Activated CD4-positive, alpha-beta memory T cell treated with anti-CD3 and anti-CD28 coated beads, Interleukin-2, amount 10 ng/mL, durations not matched to agents 7 days and 5 days (primary cell): ENCODE measurements at regions not wholly inside any gene's neighbourhood (a gene's known extent, or its start where the extent isn't known, plus 50 kb on each side); places are given as distances from the start of the nearest gene placed in this dataset.

Experiments used
- CTCF ChIA-PET: fragments of 350-600 bp; sonication (Branson Sonifier 250); formaldehyde crosslinking; loops from one replicate; lab custom pipeline; 2021; ENCODE audit warnings: antibody characterized with exemption, inconsistent platforms; lab: Charles Lee
- POLR2A ChIA-PET: fragments of 350-600 bp; sonication (Branson Sonifier 250); formaldehyde crosslinking; loops from one replicate; lab custom pipeline; 2021; ENCODE audit warnings: antibody characterized with exemption; lab: Charles Lee
- DNase-seq: peaks from one replicate; pipeline ENCODE4 v3.0.0-alpha.2; 2020
- H3K27ac Mint-ChIP-seq: one replicate; pipeline ENCODE4 v1.8.0; 2021; ENCODE audit warnings: mild to moderate bottlenecking, mixed read lengths
- H3K27me3 Mint-ChIP-seq: one replicate; pipeline ENCODE4 v1.8.0; 2021; ENCODE audit warnings: mixed read lengths
- H3K36me3 Mint-ChIP-seq: one replicate; pipeline ENCODE4 v1.8.0; 2021; ENCODE audit warnings: low read depth, mixed read lengths
- H3K4me1 Mint-ChIP-seq: one replicate; pipeline ENCODE4 v1.8.0; 2021; ENCODE audit warnings: mixed read lengths
- H3K4me3 Mint-ChIP-seq: one replicate; pipeline ENCODE4 v1.8.0; 2021; ENCODE audit warnings: mild to moderate bottlenecking, mixed read lengths
- H3K9me3 Mint-ChIP-seq: one replicate; pipeline ENCODE4 v1.8.0; 2021; ENCODE audit warnings: mixed read lengths

DNA sequence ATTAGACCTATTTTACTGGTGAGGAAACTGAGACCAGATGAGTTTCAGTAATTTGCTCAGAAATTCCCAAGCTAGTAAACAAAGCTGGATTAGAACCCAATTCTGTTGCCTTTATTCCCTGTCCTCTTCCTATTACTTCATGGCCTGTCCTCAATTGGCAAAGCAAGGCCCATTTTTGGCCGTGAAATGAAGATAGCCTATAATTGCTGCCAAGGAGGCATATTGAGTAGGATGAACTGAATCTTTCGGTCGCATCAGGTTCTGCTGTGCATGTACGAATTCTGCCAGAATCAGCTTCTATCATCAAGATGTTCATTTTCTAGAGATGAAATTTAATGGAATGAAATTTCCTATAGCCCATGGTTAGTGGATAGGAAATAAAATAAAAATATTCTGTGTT lies 1485.2 kb upstream of the PIK3C3 start:
- H3K4me3 Mint-ChIP-seq, result no peak overlapping the region
- H3K36me3 Mint-ChIP-seq, result no peaks in the 10 kb centered on the region
- CTCF ChIA-PET, result no interaction called here
- POLR2A ChIA-PET, result no interaction called here
- DNase-seq, result no peak
- H3K9me3 Mint-ChIP-seq, result peaks cover 10% of the 10 kb centered on the region
- no peaks in the 10 kb centered on the region for H3K27me3 Mint-ChIP-seq
- no peaks in the 10 kb centered on the region for H3K4me1 Mint-ChIP-seq
- no peak overlapping the region for H3K27ac Mint-ChIP-seq

DNA sequence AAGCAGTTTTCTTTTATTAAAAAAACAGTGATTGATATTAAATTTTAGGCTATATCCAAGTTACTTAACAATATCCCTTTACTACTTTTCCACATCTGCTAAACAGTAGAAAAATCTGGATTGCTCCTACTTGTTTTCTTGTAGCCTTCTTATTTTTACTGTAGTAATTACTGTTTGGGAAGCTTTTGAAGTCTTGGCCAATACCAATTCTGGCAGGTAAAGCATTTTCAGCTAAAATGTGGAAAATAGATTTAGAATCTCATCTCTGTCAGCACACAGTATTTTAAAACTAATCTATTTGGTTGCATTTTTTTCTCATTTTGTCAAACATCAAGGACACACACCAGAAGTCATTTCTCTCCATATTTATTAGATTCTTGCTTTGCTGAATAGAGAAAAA lies 1485.7 kb upstream of the PIK3C3 start:
- ChIA-PET POLR2A (no interaction called here), CTCF (no interaction called here)
- H3K27me3 Mint-ChIP-seq, result no peaks in the 10 kb centered on the region
- no peaks in the 10 kb centered on the region for H3K4me1 Mint-ChIP-seq
- H3K36me3 Mint-ChIP-seq, result no peaks in the 10 kb centered on the region
- H3K4me3 Mint-ChIP-seq, result no peak overlapping the region
- DNase-seq, result no peak
- H3K9me3 Mint-ChIP-seq, result peaks cover 10% of the 10 kb centered on the region
- H3K27ac Mint-ChIP-seq, result no peak overlapping the region

DNA sequence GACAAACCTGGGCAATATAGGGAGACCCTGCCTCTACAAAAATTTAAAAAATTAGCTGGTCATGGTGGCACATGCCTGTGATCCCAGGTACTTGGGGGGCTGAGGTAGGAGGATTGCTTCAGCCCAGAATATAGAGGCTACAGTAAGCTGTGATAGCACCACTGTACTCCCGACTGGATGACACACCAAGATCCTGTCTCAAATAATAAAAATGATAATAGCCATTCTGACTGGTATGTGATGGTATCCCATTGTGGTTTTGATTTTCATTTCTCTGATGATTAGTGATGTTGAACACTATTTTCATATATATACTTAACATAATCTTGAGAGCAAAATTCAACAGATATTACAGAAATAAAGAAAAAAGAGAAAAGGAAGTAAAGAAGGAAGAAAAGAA lies 1491.0 kb upstream of the PIK3C3 start:
- no peak for DNase-seq
- POLR2A ChIA-PET, result no interaction called here
- Mint-ChIP-seq H3K4me3 (no peak overlapping the region), H3K27me3 (no peaks in the 10 kb centered on the region), H3K36me3 (no peaks in the 10 kb centered on the region), H3K9me3 (no peaks in the 10 kb centered on the region), H3K27ac (no peak overlapping the region), H3K4me1 (no peaks in the 10 kb centered on the region)
- CTCF ChIA-PET, result no interaction called here

DNA sequence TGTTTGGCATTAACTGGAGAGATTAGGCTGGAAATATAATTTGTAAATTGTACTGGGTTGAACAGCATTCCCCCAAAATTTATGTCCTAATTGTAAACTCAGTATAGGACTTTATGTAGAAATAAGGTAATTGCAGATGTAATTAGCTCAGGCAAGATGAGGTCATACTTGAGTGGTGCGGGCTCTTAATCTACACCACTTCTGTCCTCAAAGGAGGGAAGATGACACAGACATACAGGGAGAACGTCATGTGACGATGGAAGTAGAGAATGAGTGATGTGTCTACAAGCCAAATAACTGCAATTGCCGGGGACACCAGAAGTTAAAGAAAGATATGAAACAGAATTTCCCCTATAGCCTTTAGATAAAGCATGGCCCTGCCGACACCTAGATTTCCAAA lies 1501.1 kb upstream of the PIK3C3 start:
- peaks cover 15% of the 10 kb centered on the region for H3K9me3 Mint-ChIP-seq
- DNase-seq, result no peak
- no peaks in the 10 kb centered on the region for H3K27me3 Mint-ChIP-seq
- no peaks in the 10 kb centered on the region for H3K36me3 Mint-ChIP-seq
- no peak overlapping the region for H3K27ac Mint-ChIP-seq
- CTCF ChIA-PET, result no interaction called here
- no peaks in the 10 kb centered on the region for H3K4me1 Mint-ChIP-seq
- no peak overlapping the region for H3K4me3 Mint-ChIP-seq
- POLR2A ChIA-PET, result no interaction called here

DNA sequence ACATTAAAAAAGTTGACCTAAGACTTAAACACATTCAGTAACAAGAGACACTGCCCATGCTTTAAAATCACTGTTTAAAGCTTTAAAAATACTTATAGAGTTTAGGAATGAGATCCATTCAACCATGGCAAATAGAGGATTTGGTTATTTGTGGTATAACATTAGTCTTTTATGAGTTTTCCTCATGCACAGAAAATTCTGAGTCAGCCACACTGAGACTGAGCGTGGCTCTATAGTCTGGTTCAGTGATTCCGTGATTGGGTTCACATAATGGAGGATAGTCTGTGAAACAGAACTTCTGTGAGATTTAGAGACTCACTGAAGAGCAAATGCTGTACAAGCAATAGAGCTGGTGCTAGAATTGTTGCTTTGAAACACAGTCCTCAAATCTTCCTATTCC lies 1502.4 kb upstream of the PIK3C3 start:
- ChIA-PET CTCF (no interaction called here), POLR2A (no interaction called here)
- no peaks in the 10 kb centered on the region for H3K36me3 Mint-ChIP-seq
- no peak overlapping the region for H3K27ac Mint-ChIP-seq
- no peaks in the 10 kb centered on the region for H3K27me3 Mint-ChIP-seq
- DNase-seq, result no peak
- H3K4me3 Mint-ChIP-seq, result no peak overlapping the region
- H3K9me3 Mint-ChIP-seq, result peaks cover 15% of the 10 kb centered on the region
- H3K4me1 Mint-ChIP-seq, result no peaks in the 10 kb centered on the region

DNA sequence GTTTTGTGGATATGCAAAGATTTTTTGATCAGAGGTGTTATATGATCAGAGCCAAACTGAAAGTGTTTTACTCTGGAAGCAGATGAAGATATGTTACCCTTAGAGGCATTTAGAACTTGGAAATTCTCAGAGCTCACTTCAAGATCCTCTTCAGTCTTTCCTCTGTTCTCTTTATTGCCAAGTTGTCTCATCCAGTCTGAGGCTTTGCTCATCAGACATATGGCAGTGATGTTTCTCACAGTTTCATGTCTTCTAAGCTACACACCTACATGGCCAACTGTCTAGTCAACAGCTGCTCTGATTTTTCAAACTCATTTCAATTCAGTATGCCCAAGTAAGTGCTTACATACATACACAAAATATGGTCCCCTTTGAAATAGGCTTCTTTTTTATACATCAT lies 1504.3 kb upstream of the PIK3C3 start:
- Mint-ChIP-seq H3K27me3 (no peaks in the 10 kb centered on the region), H3K36me3 (no peaks in the 10 kb centered on the region), H3K4me1 (no peaks in the 10 kb centered on the region), H3K27ac (no peak overlapping the region), H3K9me3 (peaks cover 13% of the 10 kb centered on the region), H3K4me3 (no peak overlapping the region)
- DNase-seq, result no peak
- ChIA-PET POLR2A (no interaction called here), CTCF (no interaction called here)

DNA sequence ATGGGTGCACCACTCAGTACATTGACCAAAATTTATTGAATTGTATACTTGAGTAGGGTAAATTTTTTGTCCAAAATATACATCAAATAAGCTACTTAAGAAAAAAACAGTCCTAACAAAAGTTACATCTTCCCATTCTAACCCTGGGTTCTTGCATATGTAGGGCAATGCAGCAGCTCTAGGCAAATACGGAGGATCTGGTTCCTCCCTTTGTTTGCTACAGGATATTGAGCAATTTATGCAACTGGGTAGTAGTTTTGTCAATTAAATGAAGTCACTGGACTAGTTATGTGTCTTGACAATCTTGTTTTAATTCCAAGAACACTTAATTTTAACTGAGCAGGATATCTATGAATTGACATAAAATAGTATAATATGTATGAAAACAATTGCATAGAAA lies 1507.2 kb upstream of the PIK3C3 start:
- no peaks in the 10 kb centered on the region for H3K27me3 Mint-ChIP-seq
- DNase-seq, result no peak
- H3K4me1 Mint-ChIP-seq, result no peaks in the 10 kb centered on the region
- H3K9me3 Mint-ChIP-seq, result peaks cover 4% of the 10 kb centered on the region
- no peak overlapping the region for H3K27ac Mint-ChIP-seq
- no peak overlapping the region for H3K4me3 Mint-ChIP-seq
- ChIA-PET CTCF (no interaction called here), POLR2A (no interaction called here)
- H3K36me3 Mint-ChIP-seq, result no peaks in the 10 kb centered on the region

DNA sequence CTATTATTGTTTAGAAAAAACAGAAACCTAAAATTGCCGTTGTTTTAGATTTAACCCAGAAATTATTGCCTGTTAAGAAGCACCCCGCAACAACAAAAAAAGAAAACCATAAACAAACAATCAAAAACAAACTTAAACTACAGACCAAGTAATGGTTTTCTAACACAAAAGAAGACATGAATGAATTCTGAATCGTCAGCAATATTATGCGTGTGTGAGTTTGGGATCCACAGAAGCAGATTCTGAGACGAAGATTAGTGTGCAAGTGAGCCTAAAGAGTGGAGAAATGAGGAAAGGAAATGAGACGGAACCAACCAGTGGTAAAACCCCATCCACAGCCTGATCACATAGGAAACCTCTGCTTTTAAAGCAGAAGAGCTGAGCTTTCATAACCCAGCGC lies 1514.9 kb upstream of the PIK3C3 start:
- Mint-ChIP-seq H3K4me3 (no peak overlapping the region), H3K27ac (no peak overlapping the region), H3K9me3 (peaks cover 4% of the 10 kb centered on the region), H3K4me1 (no peaks in the 10 kb centered on the region), H3K27me3 (no peaks in the 10 kb centered on the region), H3K36me3 (no peaks in the 10 kb centered on the region)
- ChIA-PET CTCF (no interaction called here), POLR2A (no interaction called here)
- DNase-seq, result no peak

DNA sequence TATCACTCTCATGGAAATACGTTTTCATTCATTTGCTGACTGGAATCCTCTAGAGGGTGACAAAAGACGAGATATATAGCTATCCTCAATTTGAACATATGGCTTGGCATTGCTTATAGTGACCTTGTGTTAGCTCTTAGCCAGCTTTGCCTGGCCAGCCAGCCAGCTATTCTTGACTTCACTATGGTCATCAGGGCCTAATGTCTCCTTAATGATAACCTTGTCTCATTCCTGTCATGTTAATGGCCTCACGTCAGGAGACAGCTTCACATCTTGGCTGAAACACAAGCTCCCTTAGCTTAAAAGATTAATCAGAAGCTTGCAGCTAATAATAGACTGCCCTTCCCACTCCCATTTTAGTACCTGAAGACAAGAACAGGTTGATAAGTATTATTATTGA lies 1517.5 kb upstream of the PIK3C3 start:
- H3K36me3 Mint-ChIP-seq, result no peaks in the 10 kb centered on the region
- CTCF ChIA-PET, result no interaction called here
- H3K27me3 Mint-ChIP-seq, result no peaks in the 10 kb centered on the region
- H3K9me3 Mint-ChIP-seq, result peaks cover 8% of the 10 kb centered on the region
- DNase-seq, result no peak
- H3K4me3 Mint-ChIP-seq, result no peak overlapping the region
- H3K4me1 Mint-ChIP-seq, result no peaks in the 10 kb centered on the region
- POLR2A ChIA-PET, result no interaction called here
- H3K27ac Mint-ChIP-seq, result no peak overlapping the region

DNA sequence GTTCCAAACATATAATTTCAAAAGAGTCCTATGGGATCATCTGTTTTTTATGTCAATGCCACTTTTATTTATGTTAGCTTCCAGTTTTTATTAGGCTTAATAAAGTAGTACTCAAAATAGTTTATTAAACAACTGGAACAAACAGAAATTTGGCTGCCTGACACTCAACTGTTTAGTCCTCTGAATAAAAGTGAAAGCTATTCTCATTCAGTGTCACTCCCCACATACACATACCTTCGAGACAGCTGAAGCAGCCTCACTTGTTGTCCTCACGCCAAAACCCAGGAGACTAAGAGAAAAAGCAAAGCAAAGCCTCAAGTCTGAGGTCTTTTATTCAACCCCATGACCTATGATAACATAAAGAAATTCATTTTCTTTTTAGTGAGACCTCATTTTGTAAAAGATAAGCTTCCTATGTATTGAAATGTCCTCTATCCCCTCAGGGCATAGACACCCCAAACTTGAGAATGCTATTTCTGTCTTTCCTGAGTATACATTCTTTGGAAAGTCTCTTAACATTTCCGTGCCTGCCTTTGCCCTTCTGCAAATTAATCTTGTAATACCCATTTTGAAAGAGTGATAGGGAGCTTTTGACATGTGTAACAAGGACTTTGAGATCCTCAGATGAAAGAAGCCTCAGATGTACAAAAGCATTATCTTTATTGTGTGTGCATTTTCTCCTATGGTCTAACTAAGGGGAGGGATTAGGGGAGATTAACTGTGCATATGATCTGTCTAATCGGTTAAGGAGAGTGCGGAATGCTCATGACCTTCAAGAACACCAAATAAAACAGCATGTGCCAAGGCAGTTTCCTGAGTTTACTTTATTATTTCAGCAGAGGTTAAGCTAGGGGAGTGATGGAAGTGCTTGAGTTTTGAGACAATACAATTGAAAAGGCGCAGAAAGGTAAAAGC lies 1523.7 kb upstream of the PIK3C3 start:
- Mint-ChIP-seq H3K36me3 (no peaks in the 10 kb centered on the region), H3K4me3 (no peak overlapping the region), H3K4me1 (no peaks in the 10 kb centered on the region), H3K27ac (no peak overlapping the region), H3K27me3 (no peaks in the 10 kb centered on the region), H3K9me3 (peaks cover 11% of the 10 kb centered on the region)
- ChIA-PET POLR2A (no interaction called here), CTCF (no interaction called here)
- DNase-seq, result no peak

DNA sequence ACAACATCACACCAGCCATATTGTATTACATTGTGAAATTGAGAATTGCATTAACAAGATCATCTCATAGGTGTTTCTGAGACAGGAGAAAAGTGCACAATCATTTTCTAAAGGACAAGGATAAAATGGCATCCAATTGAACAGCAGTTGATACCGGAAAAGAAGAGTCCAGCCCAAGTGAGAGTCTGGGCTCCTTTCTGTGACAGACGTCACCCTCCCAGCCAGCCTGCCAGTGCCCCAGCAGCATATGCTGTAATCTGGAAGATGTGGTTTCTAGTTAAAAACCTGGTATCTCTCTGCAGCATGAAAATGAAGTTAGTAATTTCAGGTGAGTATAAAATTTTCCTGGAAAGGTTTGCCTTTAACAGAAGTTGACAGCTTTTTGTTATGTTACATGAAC lies 1531.7 kb upstream of the PIK3C3 start:
- no peaks in the 10 kb centered on the region for H3K36me3 Mint-ChIP-seq
- no peak for DNase-seq
- H3K4me1 Mint-ChIP-seq, result no peaks in the 10 kb centered on the region
- peaks cover 25% of the 10 kb centered on the region for H3K9me3 Mint-ChIP-seq
- POLR2A ChIA-PET, result no interaction called here
- H3K4me3 Mint-ChIP-seq, result no peak overlapping the region
- no peaks in the 10 kb centered on the region for H3K27me3 Mint-ChIP-seq
- H3K27ac Mint-ChIP-seq, result no peak overlapping the region
- CTCF ChIA-PET, result no interaction called here

DNA sequence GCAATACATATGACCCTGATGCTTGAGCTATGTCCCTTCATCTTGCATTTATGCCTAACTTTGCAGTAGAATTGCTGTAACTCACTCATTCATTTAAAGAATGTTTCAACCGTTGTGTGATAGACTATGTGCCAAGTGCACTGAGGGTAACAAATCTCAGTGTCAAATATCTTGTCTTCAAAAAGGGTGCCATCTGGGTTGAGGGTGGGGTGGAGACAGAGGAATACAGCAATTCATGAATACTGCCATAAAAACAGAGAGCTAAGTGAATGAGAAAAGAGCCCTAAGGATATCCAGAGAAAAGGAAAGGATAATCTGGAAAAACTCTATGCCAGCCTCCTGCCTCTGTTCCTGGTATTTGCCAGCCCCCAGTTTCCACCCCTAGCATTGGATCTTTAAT lies 1534.4 kb upstream of the PIK3C3 start:
- Mint-ChIP-seq H3K27ac (no peak overlapping the region), H3K4me1 (no peaks in the 10 kb centered on the region), H3K27me3 (no peaks in the 10 kb centered on the region), H3K9me3 (peaks cover 30% of the 10 kb centered on the region), H3K4me3 (no peak overlapping the region), H3K36me3 (no peaks in the 10 kb centered on the region)
- POLR2A ChIA-PET, result no interaction called here
- DNase-seq, result no peak
- CTCF ChIA-PET, result no interaction called here

DNA sequence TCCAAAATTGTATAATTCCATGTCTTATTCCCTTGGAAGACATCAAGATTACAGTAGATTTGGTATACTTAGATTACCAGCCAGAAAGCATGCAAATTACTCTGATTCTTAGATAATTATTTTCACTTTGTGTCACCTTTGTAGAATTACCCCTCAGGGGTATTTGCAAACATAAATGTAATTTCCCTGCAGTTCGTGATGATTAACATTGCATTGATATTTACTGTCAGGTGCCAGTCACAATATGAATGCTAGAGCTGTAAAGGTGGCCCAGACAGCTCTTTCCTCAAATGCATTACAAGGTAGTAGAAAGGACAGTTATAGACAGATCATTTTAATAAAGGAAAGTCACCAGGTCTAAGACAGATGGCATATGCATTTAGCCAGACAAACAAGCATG lies 1537.5 kb upstream of the PIK3C3 start:
- peaks cover 24% of the 10 kb centered on the region for H3K9me3 Mint-ChIP-seq
- DNase-seq, result no peak
- CTCF ChIA-PET, result no interaction called here
- H3K36me3 Mint-ChIP-seq, result no peaks in the 10 kb centered on the region
- POLR2A ChIA-PET, result no interaction called here
- H3K27me3 Mint-ChIP-seq, result no peaks in the 10 kb centered on the region
- H3K4me1 Mint-ChIP-seq, result no peaks in the 10 kb centered on the region
- H3K27ac Mint-ChIP-seq, result no peak overlapping the region
- no peak overlapping the region for H3K4me3 Mint-ChIP-seq

DNA sequence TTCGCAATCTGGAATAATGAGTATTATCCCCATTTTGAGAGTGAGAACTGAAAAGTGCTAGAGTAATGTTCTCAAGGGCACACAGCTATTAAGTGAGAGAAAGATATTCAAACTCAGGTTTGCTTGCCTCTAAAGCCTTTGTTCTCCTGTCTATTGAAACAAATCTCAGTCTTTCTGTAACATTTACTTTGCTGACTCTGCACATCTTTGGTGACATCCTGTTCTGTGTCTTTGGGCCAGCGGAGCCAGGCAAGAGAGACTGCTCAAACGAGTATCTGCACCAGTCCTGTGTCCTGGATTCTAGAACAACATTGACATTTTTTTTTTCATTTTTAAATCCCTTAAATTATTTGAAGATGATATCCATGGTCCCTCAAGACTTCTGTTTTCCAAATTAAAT lies 1539.2 kb upstream of the PIK3C3 start:
- Mint-ChIP-seq H3K27ac (no peak overlapping the region), H3K4me3 (no peak overlapping the region), H3K27me3 (no peaks in the 10 kb centered on the region), H3K9me3 (peaks cover 18% of the 10 kb centered on the region), H3K36me3 (no peaks in the 10 kb centered on the region), H3K4me1 (no peaks in the 10 kb centered on the region)
- DNase-seq, result no peak
- CTCF ChIA-PET, result no interaction called here
- POLR2A ChIA-PET, result no interaction called here
